Endodermal cell (in vitro differentiated cells): ENCODE measurements at regions not wholly inside any gene's neighbourhood (a gene's known extent, or its start where the extent isn't known, plus 50 kb on each side); places are given as distances from the start of the nearest gene placed in this dataset.

Source experiments
- DNase-seq: peaks from one replicate; pipeline ENCODE4 v3.0.0-alpha.2; 2017
- H3K27ac ChIP-seq: 2 replicates; pipeline ENCODE4 v1.5.1; 2013; ENCODE audit warnings: mild to moderate bottlenecking, low read depth, low read length, moderate library complexity
- H3K27me3 ChIP-seq: 2 replicates; pipeline ENCODE4 v1.6.1; 2013; ENCODE audit warnings: mild to moderate bottlenecking, low read length, moderate library complexity; ENCODE audit not compliant: insufficient read depth, control insufficient read depth, poor library complexity, severe bottlenecking
- H3K36me3 ChIP-seq: 2 replicates; pipeline ENCODE4 v1.7.0; 2013; ENCODE audit warnings: mild to moderate bottlenecking, low read length, moderate library complexity; ENCODE audit not compliant: control insufficient read depth, insufficient read depth
- H3K4me1 ChIP-seq: one replicate; pipeline ENCODE4 v1.7.0; 2013; ENCODE audit warnings: low read length; ENCODE audit not compliant: control insufficient read depth, insufficient read depth
- H3K4me3 ChIP-seq: 2 replicates; pipeline ENCODE4 v1.5.1; 2013; ENCODE audit warnings: mild to moderate bottlenecking, low read length, moderate library complexity
- H3K9ac ChIP-seq: 2 replicates; pipeline ENCODE4 v1.6.1; 2013; ENCODE audit warnings: mild to moderate bottlenecking, low read length, moderate library complexity; ENCODE audit not compliant: poor library complexity, severe bottlenecking; ENCODE audit errors: extremely low read depth
- H3K9me3 ChIP-seq: 2 replicates; pipeline ENCODE4 v1.6.1; 2013; ENCODE audit warnings: mild to moderate bottlenecking, low read length, moderate library complexity; ENCODE audit not compliant: control insufficient read depth
- H3K27ac Mint-ChIP-seq: 2 replicates; pipeline ENCODE4 v1.8.0; 2020; ENCODE audit warnings: mixed read lengths
- H3K27me3 Mint-ChIP-seq: 2 replicates; pipeline ENCODE4 v1.8.0; 2021; ENCODE audit warnings: mild to moderate bottlenecking, mixed read lengths; ENCODE audit not compliant: insufficient read depth
- H3K36me3 Mint-ChIP-seq: 2 replicates; pipeline ENCODE4 v1.8.0; 2020; ENCODE audit warnings: low read depth, mixed read lengths
- H3K4me1 Mint-ChIP-seq: 2 replicates; pipeline ENCODE4 v1.8.0; 2020; ENCODE audit warnings: mixed read lengths
- H3K4me3 Mint-ChIP-seq: 2 replicates; pipeline ENCODE4 v1.8.0; 2020; ENCODE audit warnings: mild to moderate bottlenecking, moderate library complexity, mixed read lengths
- H3K9me3 Mint-ChIP-seq: 2 replicates; pipeline ENCODE4 v1.8.0; 2020; ENCODE audit warnings: mild to moderate bottlenecking, mixed read lengths
- WGBS, 2 experiments: methylation state at CpG; one replicate each; pipeline versions ENCODE4 v1.1.5 to v1.1.7; 2013; ENCODE audit warnings: missing lambda C conversion rate in 2 of 2, mixed read lengths in 1 of 2; ENCODE audit not compliant: insufficient coverage in 1 of 2, insufficient read length in 1 of 2; 5-methylcytosine and 5-hydroxymethylcytosine counted together
- TF ChIP-seq, protein P1 (sequence below): fragments of 200-600 bp; sonication (generic); conservative IDR thresholded peaks from 2 replicates; pipeline ENCODE4 v1.5.0; 2021; ENCODE audit warnings: antibody characterized with exemption, mild to moderate bottlenecking

DNA sequence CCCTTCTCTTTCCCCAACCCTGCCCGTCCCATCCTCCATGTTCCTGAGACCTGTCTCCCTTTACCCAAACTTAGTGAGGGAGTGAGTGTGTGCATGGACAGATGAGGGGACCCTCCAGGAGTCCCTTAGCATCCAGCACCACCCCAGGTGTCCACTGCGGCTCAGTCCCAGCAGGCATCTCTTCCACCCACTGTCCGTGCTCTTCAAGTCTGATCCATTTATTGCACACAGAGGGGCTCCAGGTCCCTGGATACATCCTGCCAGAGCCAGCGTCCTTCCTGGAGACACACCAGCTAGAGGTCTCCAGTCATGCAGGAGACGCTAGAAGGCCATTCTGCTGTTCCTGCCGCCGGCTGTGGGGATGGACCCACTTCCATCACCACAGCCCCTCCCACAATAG is 239.2 kb downstream of the ADGRD1 start:
- 87 to 90% methylated on average over 6 of the region's 7 CpGs for WGBS, 2 experiments
- DNase-seq, result no peak
- H3K9me3 ChIP-seq, result no peaks in the 10 kb centered on the region
- H3K27me3 Mint-ChIP-seq, result peaks cover 26% of the 10 kb centered on the region
- H3K4me3 ChIP-seq, result no peak overlapping the region
- H3K9ac ChIP-seq, result no peak overlapping the region
- H3K36me3 ChIP-seq, result no peaks in the 10 kb centered on the region
- TF ChIP-seq, protein P1, sequence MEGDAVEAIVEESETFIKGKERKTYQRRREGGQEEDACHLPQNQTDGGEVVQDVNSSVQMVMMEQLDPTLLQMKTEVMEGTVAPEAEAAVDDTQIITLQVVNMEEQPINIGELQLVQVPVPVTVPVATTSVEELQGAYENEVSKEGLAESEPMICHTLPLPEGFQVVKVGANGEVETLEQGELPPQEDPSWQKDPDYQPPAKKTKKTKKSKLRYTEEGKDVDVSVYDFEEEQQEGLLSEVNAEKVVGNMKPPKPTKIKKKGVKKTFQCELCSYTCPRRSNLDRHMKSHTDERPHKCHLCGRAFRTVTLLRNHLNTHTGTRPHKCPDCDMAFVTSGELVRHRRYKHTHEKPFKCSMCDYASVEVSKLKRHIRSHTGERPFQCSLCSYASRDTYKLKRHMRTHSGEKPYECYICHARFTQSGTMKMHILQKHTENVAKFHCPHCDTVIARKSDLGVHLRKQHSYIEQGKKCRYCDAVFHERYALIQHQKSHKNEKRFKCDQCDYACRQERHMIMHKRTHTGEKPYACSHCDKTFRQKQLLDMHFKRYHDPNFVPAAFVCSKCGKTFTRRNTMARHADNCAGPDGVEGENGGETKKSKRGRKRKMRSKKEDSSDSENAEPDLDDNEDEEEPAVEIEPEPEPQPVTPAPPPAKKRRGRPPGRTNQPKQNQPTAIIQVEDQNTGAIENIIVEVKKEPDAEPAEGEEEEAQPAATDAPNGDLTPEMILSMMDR, result no peak
- H3K4me1 ChIP-seq, result no peaks in the 10 kb centered on the region
- H3K27me3 ChIP-seq, result no peaks in the 10 kb centered on the region
- no peak overlapping the region for H3K27ac Mint-ChIP-seq
- peaks cover 7% of the 10 kb centered on the region for H3K9me3 Mint-ChIP-seq
- no peaks in the 10 kb centered on the region for H3K4me1 Mint-ChIP-seq
- no peak overlapping the region for H3K27ac ChIP-seq
- H3K36me3 Mint-ChIP-seq, result no peaks in the 10 kb centered on the region
- no peak overlapping the region for H3K4me3 Mint-ChIP-seq

DNA sequence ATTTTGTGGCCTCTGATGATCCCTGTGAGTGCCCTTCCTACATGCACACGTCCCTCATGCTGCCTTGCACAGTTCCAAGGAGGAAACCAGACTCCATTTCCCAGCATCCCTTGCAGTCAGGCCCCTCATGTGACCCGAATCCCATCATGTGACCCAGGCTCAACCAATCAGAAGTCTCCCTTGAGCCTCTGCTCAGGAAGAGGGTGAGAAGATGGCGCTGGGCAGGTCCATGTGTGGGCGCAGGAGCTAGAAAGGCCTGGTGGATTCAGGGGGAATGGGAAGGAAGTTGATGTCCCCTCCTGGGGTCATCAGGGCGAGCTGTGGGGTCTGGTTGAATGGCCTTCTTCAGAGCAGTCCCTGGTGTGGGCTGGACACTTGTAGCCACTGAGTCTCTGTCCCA is 240.5 kb downstream of the ADGRD1 start:
- WGBS, 2 experiments, result 89 to 90% methylated on average over 3 to 5 of the region's 5 CpGs
- no peak overlapping the region for H3K4me3 ChIP-seq
- H3K9ac ChIP-seq, result no peak overlapping the region
- H3K27ac ChIP-seq, result no peak overlapping the region
- Mint-ChIP-seq H3K9me3 (peaks cover 5% of the 10 kb centered on the region), H3K36me3 (no peaks in the 10 kb centered on the region), H3K4me1 (no peaks in the 10 kb centered on the region), H3K27me3 (peaks cover 27% of the 10 kb centered on the region), H3K27ac (no peak overlapping the region), H3K4me3 (no peak overlapping the region)
- peak; percentile 55 for DNase-seq
- no peaks in the 10 kb centered on the region for H3K4me1 ChIP-seq
- H3K9me3 ChIP-seq, result no peaks in the 10 kb centered on the region
- H3K36me3 ChIP-seq, result no peaks in the 10 kb centered on the region
- H3K27me3 ChIP-seq, result no peaks in the 10 kb centered on the region
- TF ChIP-seq, protein P1, result no peak

DNA sequence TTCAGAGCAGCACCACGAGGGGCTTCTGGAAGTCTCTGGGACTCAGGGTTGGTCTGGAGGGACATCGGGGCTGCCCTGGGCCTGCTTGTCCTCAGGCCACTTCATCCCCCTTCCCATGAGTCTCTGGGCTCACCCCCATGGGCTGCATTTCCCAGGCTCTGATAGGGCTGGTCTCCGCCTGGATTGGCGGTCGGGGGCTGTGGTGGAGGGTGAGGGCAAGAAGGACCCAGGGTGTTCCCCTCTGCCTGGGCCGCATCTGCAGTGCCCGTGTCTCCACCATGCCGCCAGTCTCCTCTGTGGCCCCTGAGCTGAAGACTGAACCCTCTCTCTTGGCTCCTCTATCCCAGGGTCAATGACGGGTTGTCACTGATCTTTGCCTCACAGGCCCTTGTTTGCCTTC is 242.1 kb downstream of the ADGRD1 start:
- H3K4me1 Mint-ChIP-seq, result no peaks in the 10 kb centered on the region
- no peak overlapping the region for H3K4me3 ChIP-seq
- no peaks in the 10 kb centered on the region for H3K9me3 ChIP-seq
- no peaks in the 10 kb centered on the region for H3K4me1 ChIP-seq
- no peak overlapping the region for H3K27ac ChIP-seq
- H3K9me3 Mint-ChIP-seq, result peaks cover 5% of the 10 kb centered on the region
- DNase-seq, result no peak
- TF ChIP-seq, protein P1, result no peak
- H3K36me3 ChIP-seq, result no peaks in the 10 kb centered on the region
- no peaks in the 10 kb centered on the region for H3K36me3 Mint-ChIP-seq
- no peak overlapping the region for H3K9ac ChIP-seq
- peaks cover 27% of the 10 kb centered on the region for H3K27me3 Mint-ChIP-seq
- WGBS, 2 experiments, result 91 to 94% methylated on average over 5 to 9 of the region's 9 CpGs
- H3K4me3 Mint-ChIP-seq, result no peak overlapping the region
- H3K27ac Mint-ChIP-seq, result no peak overlapping the region
- H3K27me3 ChIP-seq, result no peaks in the 10 kb centered on the region
